ENCODE measurements at regions not wholly inside any gene's neighbourhood (a gene's known extent, or its start where the extent isn't known, plus 50 kb on each side); places are given as distances from the start of the nearest gene placed in this dataset.

- peaks cover 4% of the 10 kb centered on the region for H3K27me3 ChIP-seq (replicated peaks; ENCODE audit: control insufficient read depth, insufficient read depth, low read length)
- H3K4me1 ChIP-seq (ENCODE audit: control insufficient read depth, insufficient read depth, low read length): no peaks in the 10 kb centered on the region
- H3K9ac ChIP-seq (ENCODE audit: low read length): no peak overlapping the region
- H3K36me3 ChIP-seq (ENCODE audit: control insufficient read depth, insufficient read depth, low read length, severe bottlenecking): no peaks in the 10 kb centered on the region
- DNase-seq (ENCODE audit: low read depth): no peak
- no peaks in the 10 kb centered on the region for H3K9me3 ChIP-seq (ENCODE audit: control insufficient read depth, low read length)
- H3K4me3 ChIP-seq (ENCODE audit: low read length): no peak overlapping the region
Observed at GRCh38 chr10:44237364-44238049, 147.4 kb downstream of the CXCL12 start.

- no peaks in the 10 kb centered on the region for H3K4me1 ChIP-seq (ENCODE audit: control insufficient read depth, insufficient read depth, low read length)
- H3K9me3 ChIP-seq (ENCODE audit: control insufficient read depth, low read length): peaks cover 8% of the 10 kb centered on the region
- peaks cover 4% of the 10 kb centered on the region for H3K27me3 ChIP-seq (replicated peaks; ENCODE audit: control insufficient read depth, insufficient read depth, low read length)
- no peak for DNase-seq (ENCODE audit: low read depth)
- no peak overlapping the region for H3K9ac ChIP-seq (ENCODE audit: low read length)
- H3K4me3 ChIP-seq (ENCODE audit: low read length): no peak overlapping the region
- H3K36me3 ChIP-seq (ENCODE audit: control insufficient read depth, insufficient read depth, low read length, severe bottlenecking): no peaks in the 10 kb centered on the region
Observed at GRCh38 chr10:44235363-44235762, 149.5 kb downstream of the CXCL12 start.

- Histone ChIP-seq H3K4me3 (ENCODE audit: low read length) (no peak overlapping the region), H3K9ac (ENCODE audit: low read length) (no peak overlapping the region), H3K36me3 (ENCODE audit: control insufficient read depth, insufficient read depth, low read length, severe bottlenecking) (no peaks in the 10 kb centered on the region), H3K4me1 (ENCODE audit: control insufficient read depth, insufficient read depth, low read length) (no peaks in the 10 kb centered on the region), H3K27me3 (replicated peaks; ENCODE audit: control insufficient read depth, insufficient read depth, low read length) (peaks cover 4% of the 10 kb centered on the region), H3K9me3 (ENCODE audit: control insufficient read depth, low read length) (peaks cover 8% of the 10 kb centered on the region)
- no peak for DNase-seq (ENCODE audit: low read depth)
Observed at GRCh38 chr10:44234483-44234875, 150.4 kb downstream of the CXCL12 start.

DNA sequence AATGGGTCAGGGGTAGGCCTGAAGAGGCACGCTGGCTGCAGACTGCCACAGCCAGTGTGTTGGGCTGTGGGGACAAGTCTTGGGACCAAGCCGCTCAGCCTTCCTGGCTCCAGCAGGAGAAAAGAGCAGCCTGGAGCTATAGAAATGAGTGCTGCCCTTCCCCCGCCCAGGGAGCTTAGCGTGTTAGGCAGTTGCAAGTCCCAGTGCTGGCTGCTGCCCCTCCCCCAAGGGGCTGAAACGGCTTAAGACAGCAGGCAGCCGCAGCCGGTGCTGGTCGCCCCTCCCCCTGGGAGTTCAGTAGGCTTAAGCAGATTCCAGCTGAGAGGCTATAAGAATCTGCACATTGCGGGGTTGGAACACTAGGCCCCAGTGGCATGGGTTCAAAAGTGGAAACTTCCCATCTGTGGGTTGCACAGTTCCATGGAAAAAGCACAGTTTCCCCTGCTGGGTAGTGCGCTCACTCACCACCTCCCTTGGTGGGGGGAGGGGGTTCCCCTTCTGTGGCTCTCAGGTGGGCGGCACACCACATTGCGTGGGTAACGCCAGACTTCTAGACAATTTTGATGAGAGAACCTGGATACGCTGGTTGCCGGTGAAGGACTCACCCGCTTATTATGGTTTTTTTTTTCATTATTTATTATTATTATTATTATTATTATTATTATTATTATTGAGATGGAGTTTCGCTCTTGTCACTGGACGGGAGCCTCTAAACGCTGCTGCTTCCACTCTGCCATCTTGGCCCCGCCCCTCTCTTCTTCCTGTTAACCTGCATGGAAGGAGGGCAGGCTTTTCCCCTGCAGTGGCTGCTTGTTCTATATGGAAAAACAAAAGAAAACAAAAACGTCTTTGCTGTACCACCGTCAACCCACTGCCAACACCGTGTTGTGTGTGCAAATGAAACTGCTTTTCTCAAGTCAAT, 151.1 kb downstream of the CXCL12 start:
- Histone ChIP-seq H3K36me3 (ENCODE audit: control insufficient read depth, insufficient read depth, low read length, severe bottlenecking) (no peaks in the 10 kb centered on the region), H3K4me3 (ENCODE audit: low read length) (no peak overlapping the region), H3K9ac (ENCODE audit: low read length) (no peak overlapping the region), H3K9me3 (ENCODE audit: control insufficient read depth, low read length) (peaks cover 8% of the 10 kb centered on the region), H3K4me1 (ENCODE audit: control insufficient read depth, insufficient read depth, low read length) (no peaks in the 10 kb centered on the region), H3K27me3 (replicated peaks; ENCODE audit: control insufficient read depth, insufficient read depth, low read length) (peaks cover 4% of the 10 kb centered on the region)
- no peak for DNase-seq (ENCODE audit: low read depth)

- no peak for DNase-seq (ENCODE audit: low read depth)
- H3K4me1 ChIP-seq (ENCODE audit: control insufficient read depth, insufficient read depth, low read length): no peaks in the 10 kb centered on the region
- H3K27me3 ChIP-seq (replicated peaks; ENCODE audit: control insufficient read depth, insufficient read depth, low read length): no peaks in the 10 kb centered on the region
- H3K9me3 ChIP-seq (ENCODE audit: control insufficient read depth, low read length): peaks cover 18% of the 10 kb centered on the region
- H3K4me3 ChIP-seq (ENCODE audit: low read length): no peak overlapping the region
- no peaks in the 10 kb centered on the region for H3K36me3 ChIP-seq (ENCODE audit: control insufficient read depth, insufficient read depth, low read length, severe bottlenecking)
- no peak overlapping the region for H3K9ac ChIP-seq (ENCODE audit: low read length)
Observed at GRCh38 chr10:44217274-44217820, 167.6 kb downstream of the CXCL12 start.

DNA sequence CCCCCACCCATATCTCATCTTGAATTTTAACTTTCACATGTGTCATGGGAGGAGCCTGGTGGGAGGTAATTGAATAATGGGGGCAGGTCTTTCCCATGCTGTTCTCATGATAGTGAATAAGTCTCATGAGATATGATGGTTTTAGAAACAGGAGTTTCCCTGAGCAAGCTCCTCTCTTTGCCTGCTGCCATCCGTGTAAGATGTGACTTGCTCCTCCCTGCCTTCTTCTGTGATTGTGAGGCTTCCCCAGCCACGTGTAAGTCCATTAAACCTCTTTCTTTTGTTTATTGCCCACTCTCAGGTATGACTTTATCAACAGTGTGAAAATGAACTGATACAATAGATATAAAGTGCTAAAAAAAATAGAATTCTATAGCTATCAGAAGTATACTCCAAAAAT, 168.8 kb downstream of the CXCL12 start:
- DNase-seq (ENCODE audit: low read depth): no peak
- no peak overlapping the region for H3K4me3 ChIP-seq (ENCODE audit: low read length)
- no peaks in the 10 kb centered on the region for H3K27me3 ChIP-seq (replicated peaks; ENCODE audit: control insufficient read depth, insufficient read depth, low read length)
- peaks cover 18% of the 10 kb centered on the region for H3K9me3 ChIP-seq (ENCODE audit: control insufficient read depth, low read length)
- H3K9ac ChIP-seq (ENCODE audit: low read length): no peak overlapping the region
- no peaks in the 10 kb centered on the region for H3K4me1 ChIP-seq (ENCODE audit: control insufficient read depth, insufficient read depth, low read length)
- no peaks in the 10 kb centered on the region for H3K36me3 ChIP-seq (ENCODE audit: control insufficient read depth, insufficient read depth, low read length, severe bottlenecking)

- Histone ChIP-seq H3K9me3 (ENCODE audit: control insufficient read depth, low read length) (peaks cover 11% of the 10 kb centered on the region), H3K9ac (ENCODE audit: low read length) (no peak overlapping the region), H3K4me3 (ENCODE audit: low read length) (no peak overlapping the region), H3K4me1 (ENCODE audit: control insufficient read depth, insufficient read depth, low read length) (peaks cover 5% of the 10 kb centered on the region), H3K36me3 (ENCODE audit: control insufficient read depth, insufficient read depth, low read length, severe bottlenecking) (no peaks in the 10 kb centered on the region), H3K27me3 (replicated peaks; ENCODE audit: control insufficient read depth, insufficient read depth, low read length) (no peaks in the 10 kb centered on the region)
- DNase-seq (ENCODE audit: low read depth): no peak
Observed at GRCh38 chr10:44209811-44210210, 175.1 kb downstream of the CXCL12 start.

- H3K4me3 ChIP-seq (ENCODE audit: low read length): no peak overlapping the region
- H3K4me1 ChIP-seq (ENCODE audit: control insufficient read depth, insufficient read depth, low read length): peaks cover 5% of the 10 kb centered on the region
- no peaks in the 10 kb centered on the region for H3K36me3 ChIP-seq (ENCODE audit: control insufficient read depth, insufficient read depth, low read length, severe bottlenecking)
- no peak for DNase-seq (ENCODE audit: low read depth)
- H3K9ac ChIP-seq (ENCODE audit: low read length): no peak overlapping the region
- no peaks in the 10 kb centered on the region for H3K9me3 ChIP-seq (ENCODE audit: control insufficient read depth, low read length)
- no peaks in the 10 kb centered on the region for H3K27me3 ChIP-seq (replicated peaks; ENCODE audit: control insufficient read depth, insufficient read depth, low read length)
Observed at GRCh38 chr10:44207160-44207559, 177.7 kb downstream of the CXCL12 start.

GRCh38 chr10:44206127-44206818, 178.6 kb downstream of the CXCL12 start:
- no peak for DNase-seq (ENCODE audit: low read depth)
- H3K9me3 ChIP-seq (ENCODE audit: control insufficient read depth, low read length): no peaks in the 10 kb centered on the region
- H3K4me1 ChIP-seq (ENCODE audit: control insufficient read depth, insufficient read depth, low read length): peaks cover 5% of the 10 kb centered on the region
- no peak overlapping the region for H3K4me3 ChIP-seq (ENCODE audit: low read length)
- no peaks in the 10 kb centered on the region for H3K27me3 ChIP-seq (replicated peaks; ENCODE audit: control insufficient read depth, insufficient read depth, low read length)
- H3K36me3 ChIP-seq (ENCODE audit: control insufficient read depth, insufficient read depth, low read length, severe bottlenecking): no peaks in the 10 kb centered on the region
- no peak overlapping the region for H3K9ac ChIP-seq (ENCODE audit: low read length)

GRCh38 chr10:44205067-44205466, 179.8 kb downstream of the CXCL12 start:
- Histone ChIP-seq H3K27me3 (replicated peaks; ENCODE audit: control insufficient read depth, insufficient read depth, low read length) (no peaks in the 10 kb centered on the region), H3K36me3 (ENCODE audit: control insufficient read depth, insufficient read depth, low read length, severe bottlenecking) (no peaks in the 10 kb centered on the region), H3K4me1 (ENCODE audit: control insufficient read depth, insufficient read depth, low read length) (peaks cover 5% of the 10 kb centered on the region), H3K4me3 (ENCODE audit: low read length) (no peak overlapping the region), H3K9ac (ENCODE audit: low read length) (no peak overlapping the region), H3K9me3 (ENCODE audit: control insufficient read depth, low read length) (no peaks in the 10 kb centered on the region)
- no peak for DNase-seq (ENCODE audit: low read depth)

GRCh38 chr10:44203535-44203934, 181.4 kb downstream of the CXCL12 start:
- Histone ChIP-seq H3K9ac (ENCODE audit: low read length) (no peak overlapping the region), H3K4me1 (ENCODE audit: control insufficient read depth, insufficient read depth, low read length) (peaks cover 10% of the 10 kb centered on the region), H3K9me3 (ENCODE audit: control insufficient read depth, low read length) (no peaks in the 10 kb centered on the region), H3K4me3 (ENCODE audit: low read length) (no peak overlapping the region), H3K27me3 (replicated peaks; ENCODE audit: control insufficient read depth, insufficient read depth, low read length) (no peaks in the 10 kb centered on the region), H3K36me3 (ENCODE audit: control insufficient read depth, insufficient read depth, low read length, severe bottlenecking) (no peaks in the 10 kb centered on the region)
- DNase-seq (ENCODE audit: low read depth): no peak

All from adipocyte (in vitro differentiated cells).